GM12878 (cell line): ENCODE measurements at regions not wholly inside any gene's neighbourhood (a gene's known extent, or its start where the extent isn't known, plus 50 kb on each side); places are given as distances from the start of the nearest gene placed in this dataset.

Source experiments
- ATAC-seq: fragments of 200-7000 bp; cut with Tn5 transposase; 3 replicates; pipeline ENCODE4 v1.9.1; 2020; ENCODE audit warnings: mild to moderate bottlenecking, moderate library complexity
- BruUV-seq: library from RNA; stranded (reverse); fragments of 400-500 nt; replicated peaks from 2 replicates; lab custom pipeline; 2021; lab: Mats Ljungman, UMichigan
- CTCF ChIA-PET: fragments of 300-600 bp; sonication (Branson Sonifier 250); formaldehyde crosslinking; extraction: SDS; loops from one replicate; lab custom pipeline; 2021; ENCODE audit warnings: inconsistent platforms; lab: Yijun Ruan, JAX
- POLR2A ChIA-PET: fragments of 350-600 bp; formaldehyde crosslinking; extraction: SDS; loops from one replicate; lab custom pipeline; 2021; ENCODE audit warnings: inconsistent platforms; lab: Charles Lee
- RAD21 ChIA-PET: fragments of 300-600 bp; sonication (Branson Sonifier 250); formaldehyde crosslinking; loops from one replicate; lab custom pipeline; 2023; ENCODE audit warnings: antibody characterized with exemption; ENCODE audit not compliant: unreplicated experiment; lab: Charles Lee
- SMC1A ChIA-PET: fragments of 300-600 bp; sonication (Branson Sonifier 250); formaldehyde crosslinking; loops from one replicate; lab custom pipeline; 2023; ENCODE audit not compliant: unreplicated experiment, uncharacterized antibody; lab: Charles Lee
- DNase-seq: peaks from one replicate; pipeline ENCODE4 v3.0.0-alpha.2; 2011; ENCODE audit warnings: low read depth, low spot score
- FAIRE-seq: peaks from 3 replicates; lab custom pipeline; 2011; peaks lifted over from hg19 to GRCh38; lab: Jason Lieb, UNC
- H2AFZ ChIP-seq: 2 replicates; pipeline ENCODE4 v1.6.0; 2011; ENCODE audit warnings: low read depth, low read length, control low read depth; ENCODE audit not compliant: control insufficient read depth
- H3K27ac ChIP-seq: 2 replicates; pipeline ENCODE4 v1.5.1; 2011; ENCODE audit warnings: control low read depth; ENCODE audit not compliant: control insufficient read depth, insufficient read depth
- H3K27me3 ChIP-seq, 2 experiments: replicated peaks in 1 of 2; 2 replicates each; pipeline versions ENCODE4 v1.6.0 to v1.6.1; 2011; ENCODE audit warnings: low read length in 1 of 2; ENCODE audit not compliant: control insufficient read depth in 2 of 2, insufficient read depth in 2 of 2
- H3K36me3 ChIP-seq, 2 experiments: 2 replicates each; pipeline ENCODE4 v1.5.1; 2011; ENCODE audit warnings: low read length in 1 of 2; ENCODE audit not compliant: control insufficient read depth in 2 of 2, insufficient read depth in 2 of 2
- H3K4me1 ChIP-seq: 2 replicates; pipeline ENCODE4 v1.6.1; 2011; ENCODE audit warnings: mild to moderate bottlenecking, low read length, moderate library complexity, mixed read lengths; ENCODE audit not compliant: control insufficient read depth, insufficient read depth
- H3K4me2 ChIP-seq: 2 replicates; pipeline ENCODE4 v1.6.0; 2011; ENCODE audit warnings: control low read depth; ENCODE audit not compliant: control insufficient read depth, insufficient read depth
- H3K4me3 ChIP-seq: fragments of 200-600 bp; sonication (generic); 2 replicates; pipeline ENCODE4 v1.5.1; 2016
- H3K79me2 ChIP-seq: 2 replicates; pipeline ENCODE4 v1.6.0; 2011; ENCODE audit warnings: low read length; ENCODE audit not compliant: control insufficient read depth, insufficient read depth
- H3K9ac ChIP-seq: 2 replicates; pipeline ENCODE4 v1.8.0; 2011; ENCODE audit warnings: low read length, control low read depth, mixed read lengths; ENCODE audit not compliant: control insufficient read depth, insufficient read depth
- H3K9me3 ChIP-seq: replicated peaks from 3 replicates; pipeline ENCODE4 v1.5.1; 2011; ENCODE audit warnings: mild to moderate bottlenecking, low read length; ENCODE audit not compliant: control insufficient read depth, insufficient read depth
- H4K20me1 ChIP-seq: 2 replicates; pipeline ENCODE4 v1.6.0; 2011; ENCODE audit not compliant: control insufficient read depth, insufficient read depth
- E2F8 ChIP-seq: fragments of 450-650 bp; IDR thresholded peaks from 2 replicates; pipeline ENCODE4 v1.6.1; 2018; ENCODE audit warnings: mild to moderate bottlenecking, low read depth, moderate library complexity; ENCODE audit not compliant: partially characterized antibody
- EP300 ChIP-seq, 2 experiments: fragments of 150-350 bp in 1 of 2; IDR thresholded peaks; 2 replicates each; pipeline ENCODE4 v1.6.1; 2011 to 2012; ENCODE audit warnings: low read depth in 2 of 2, low read length in 2 of 2, borderline replicate concordance in 1 of 2, improper control_type of control experiment in 1 of 2, inconsistent platforms in 1 of 2; ENCODE audit not compliant: control insufficient read depth in 1 of 2
- MLLT1 ChIP-seq: fragments of 450-650 bp; IDR thresholded peaks from 2 replicates; pipeline ENCODE4 v1.6.1; 2016; ENCODE audit warnings: mild to moderate bottlenecking
- RAD21 ChIP-seq: IDR thresholded peaks from 2 replicates; pipeline ENCODE4 v1.6.1; 2011; ENCODE audit warnings: mild to moderate bottlenecking, low read depth, low read length, moderate library complexity; ENCODE audit not compliant: insufficient read depth
- RELA ChIP-seq: fragments of 450-650 bp; IDR thresholded peaks from 2 replicates; pipeline ENCODE4 v1.8.0; 2014; ENCODE audit warnings: borderline replicate concordance; ENCODE audit not compliant: partially characterized antibody
- SPI1 ChIP-seq: IDR thresholded peaks from 2 replicates; pipeline ENCODE4 v1.6.1; 2011; ENCODE audit warnings: low read depth, mild to moderate bottlenecking, low read length, moderate library complexity, borderline replicate concordance; ENCODE audit not compliant: insufficient read depth
- TBL1XR1 ChIP-seq: IDR thresholded peaks from 2 replicates; pipeline ENCODE4 v1.6.1; 2012; ENCODE audit warnings: low read depth, low read length, improper control_type of control experiment
- ZBTB11 ChIP-seq: fragments of 450-650 bp; formaldehyde crosslinking; IDR thresholded peaks from 2 replicates; pipeline ENCODE4 v1.5.0; 2022; ENCODE audit warnings: mild to moderate bottlenecking, missing genetic modification characterization
- ZBTB40 ChIP-seq: fragments of 450-650 bp; IDR thresholded peaks from 2 replicates; pipeline ENCODE4 v1.6.1; 2016; ENCODE audit warnings: mild to moderate bottlenecking, moderate library complexity, borderline replicate concordance
- ZSCAN29 ChIP-seq: fragments of 450-650 bp; IDR thresholded peaks from 2 replicates; pipeline ENCODE4 v1.6.1; 2017; ENCODE audit warnings: mild to moderate bottlenecking, moderate library complexity
- WGBS: methylation state at CpG from one replicate; pipeline ENCODE4 v1.1.6; 2016; ENCODE audit warnings: low lambda C conversion rate; ENCODE audit not compliant: insufficient replicate concordance, insufficient coverage; ENCODE audit errors: missing lambda C conversion rate; 5-methylcytosine and 5-hydroxymethylcytosine counted together
- in situ Hi-C: fragments of 300-500 bp; cut with MboI; formaldehyde crosslinking; loops from 9 replicates; pipeline ENCODE4 v1.14.3; 2018; ENCODE audit warnings: mixed read lengths
- intact Hi-C: fragments of 100-400 bp; cut with micrococcal nuclease; formaldehyde crosslinking; loops from one replicate; pipeline ENCODE4 v1.14.2; 2022; ENCODE audit not compliant: unreplicated experiment

- TF ChIP-seq ZBTB40 (no peak), RELA (no peak), TBL1XR1 (no peak), SPI1 (no peak), E2F8 (no peak)
Measured at GRCh38 chr13:78084401-78084800, 165.8 kb upstream of the EDNRB start (continued).

GRCh38 chr13:78078168-78078567 is 159.5 kb upstream of the EDNRB start:
- DNase-seq: no peak
- CTCF ChIA-PET: no interaction called here
- in situ Hi-C loops (no loop called here), intact Hi-C loops (no loop called here)
- no TSS peak for BruUV-seq
- Histone ChIP-seq H3K9ac (no peak overlapping the region), H3K4me3 (no peak overlapping the region), H3K27ac (no peak overlapping the region), H2AFZ (no peak overlapping the region), H3K79me2 (no peaks in the 10 kb centered on the region), H3K4me2 (no peak overlapping the region), H3K9me3 (no peaks in the 10 kb centered on the region), H3K27me3 (no peaks in the 10 kb centered on the region), H3K36me3 (no peaks in the 10 kb centered on the region), H3K4me1 (no peaks in the 10 kb centered on the region), H4K20me1 (no peaks in the 10 kb centered on the region)
- no peak for FAIRE-seq
- POLR2A ChIA-PET: no interaction called here
- ATAC-seq: no peak
- RAD21 ChIA-PET: no interaction called here
- 3% methylated on average over 3 of the region's 3 CpGs for WGBS
- SMC1A ChIA-PET: interaction anchor here (1.0 kb wide), 1 partner anchor 20 kb away, joined by 3 read pairs; no protein-coding TSS in a partner anchor
- TF ChIP-seq RAD21 (no peak), EP300 (IDR thresholded peaks at IDR 0.05; ENCODE audit: borderline replicate concordance in 1 of 2, control insufficient read depth in 1 of 2, low read depth in 2 of 2, low read length in 2 of 2) (no peak), ZSCAN29 (no peak), ZBTB11 (CRISPR knock-in tag) (no peak), MLLT1 (no peak)
